ENCODE measurements at regions not wholly inside any gene's neighbourhood (a gene's known extent, or its start where the extent isn't known, plus 50 kb on each side); places are given as distances from the start of the nearest gene placed in this dataset.

DNA sequence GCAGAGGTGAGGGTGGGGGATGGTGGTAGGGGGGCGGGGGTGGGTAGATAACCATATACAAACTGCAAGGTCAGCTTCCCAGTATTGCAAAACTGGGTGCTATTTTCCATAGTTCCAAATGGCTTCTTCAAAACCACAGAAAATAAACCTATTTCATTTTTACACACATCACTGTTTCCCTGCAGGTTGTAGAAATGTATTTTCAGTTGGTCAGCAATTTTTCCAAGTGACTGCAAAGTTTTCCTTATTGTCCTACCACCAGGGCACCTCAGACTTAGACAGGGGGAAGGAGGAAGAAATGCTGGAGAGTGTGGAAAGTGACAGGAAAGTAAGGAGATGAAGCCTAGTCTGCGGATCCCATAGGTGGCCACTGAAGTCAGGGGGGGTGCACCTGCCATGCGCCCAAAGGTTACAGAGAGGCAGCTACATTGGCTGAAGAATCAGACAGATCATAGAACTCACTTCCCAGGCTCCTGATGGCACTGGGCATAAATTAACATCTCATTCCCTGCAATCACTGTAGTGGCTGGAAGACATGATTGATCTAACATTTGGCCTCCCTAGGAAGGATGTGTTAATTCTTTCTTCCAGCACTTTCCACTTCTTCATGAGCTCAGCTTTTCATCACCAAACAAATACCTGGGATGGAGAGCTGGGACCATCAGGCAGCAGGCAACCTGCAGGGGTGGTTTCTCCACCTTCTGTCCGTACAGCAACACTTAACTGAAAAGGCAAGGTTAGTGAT, 402.0 kb downstream of the HNRNPD start:
- H3K4me3 ChIP-seq = no peak overlapping the region
- H3K27me3 ChIP-seq = no peaks in the 10 kb centered on the region
- no peaks in the 10 kb centered on the region for H3K4me1 ChIP-seq
- H3K9me3 ChIP-seq = no peaks in the 10 kb centered on the region
- no peak for DNase-seq (ENCODE audit: low spot score)
- H3K36me3 ChIP-seq = no peaks in the 10 kb centered on the region
- TF ChIP-seq, protein P1, sequence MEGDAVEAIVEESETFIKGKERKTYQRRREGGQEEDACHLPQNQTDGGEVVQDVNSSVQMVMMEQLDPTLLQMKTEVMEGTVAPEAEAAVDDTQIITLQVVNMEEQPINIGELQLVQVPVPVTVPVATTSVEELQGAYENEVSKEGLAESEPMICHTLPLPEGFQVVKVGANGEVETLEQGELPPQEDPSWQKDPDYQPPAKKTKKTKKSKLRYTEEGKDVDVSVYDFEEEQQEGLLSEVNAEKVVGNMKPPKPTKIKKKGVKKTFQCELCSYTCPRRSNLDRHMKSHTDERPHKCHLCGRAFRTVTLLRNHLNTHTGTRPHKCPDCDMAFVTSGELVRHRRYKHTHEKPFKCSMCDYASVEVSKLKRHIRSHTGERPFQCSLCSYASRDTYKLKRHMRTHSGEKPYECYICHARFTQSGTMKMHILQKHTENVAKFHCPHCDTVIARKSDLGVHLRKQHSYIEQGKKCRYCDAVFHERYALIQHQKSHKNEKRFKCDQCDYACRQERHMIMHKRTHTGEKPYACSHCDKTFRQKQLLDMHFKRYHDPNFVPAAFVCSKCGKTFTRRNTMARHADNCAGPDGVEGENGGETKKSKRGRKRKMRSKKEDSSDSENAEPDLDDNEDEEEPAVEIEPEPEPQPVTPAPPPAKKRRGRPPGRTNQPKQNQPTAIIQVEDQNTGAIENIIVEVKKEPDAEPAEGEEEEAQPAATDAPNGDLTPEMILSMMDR (IDR thresholded peaks at IDR 0.05) = no peak
- H3K27ac ChIP-seq = no peak overlapping the region

DNA sequence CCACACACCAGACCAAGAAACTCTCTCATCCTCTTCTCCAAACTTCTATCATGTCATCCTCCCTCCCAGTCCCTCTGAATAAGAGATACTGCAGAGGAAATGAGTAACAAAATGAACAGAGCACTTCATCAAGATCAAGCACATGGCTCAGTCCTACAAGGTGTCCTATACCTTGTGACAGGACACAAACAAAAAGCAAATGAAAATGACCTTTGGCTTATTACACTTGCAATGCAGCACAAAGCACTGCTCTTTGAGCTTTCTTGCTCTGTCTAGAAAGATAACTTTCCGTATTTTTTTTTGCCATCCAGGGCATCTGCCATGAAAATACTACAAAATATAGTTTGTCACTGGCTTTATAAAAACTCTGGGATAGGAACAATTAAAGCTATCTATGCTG, 402.7 kb downstream of the HNRNPD start:
- no peak overlapping the region for H3K27ac ChIP-seq

DNA sequence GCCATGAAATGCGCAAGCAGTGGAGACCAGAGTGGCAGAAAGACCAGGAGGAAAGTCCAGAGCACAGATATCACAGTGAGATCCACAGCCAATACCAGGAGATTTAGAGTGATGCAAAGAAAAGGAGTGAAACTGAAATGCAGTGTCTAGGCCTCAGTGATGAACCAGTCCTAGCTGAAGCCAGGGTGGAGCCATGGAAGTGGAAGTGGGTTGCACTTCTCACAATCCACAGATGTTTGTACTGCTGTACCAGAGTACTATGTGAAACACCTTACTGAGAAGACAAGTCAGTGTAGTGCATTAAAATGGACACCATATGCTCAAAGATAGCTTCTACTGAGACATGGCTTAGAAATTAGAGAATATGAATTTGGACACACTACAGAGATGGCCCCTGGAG, 403.3 kb downstream of the HNRNPD start:
- H3K36me3 ChIP-seq = no peaks in the 10 kb centered on the region
- no peak overlapping the region for H3K4me3 ChIP-seq
- no peaks in the 10 kb centered on the region for H3K9me3 ChIP-seq
- DNase-seq (ENCODE audit: low spot score) = no peak
- no peaks in the 10 kb centered on the region for H3K4me1 ChIP-seq
- H3K27ac ChIP-seq = no peak overlapping the region
- TF ChIP-seq, protein P1 (IDR thresholded peaks at IDR 0.05) = no peak
- H3K27me3 ChIP-seq = no peaks in the 10 kb centered on the region

More for the DNA sequence above, 402.7 kb downstream of the HNRNPD start:
- H3K36me3 ChIP-seq = no peaks in the 10 kb centered on the region
- H3K27me3 ChIP-seq = no peaks in the 10 kb centered on the region
- H3K4me1 ChIP-seq = no peaks in the 10 kb centered on the region
- TF ChIP-seq, protein P1 (IDR thresholded peaks at IDR 0.05) = no peak
- no peaks in the 10 kb centered on the region for H3K9me3 ChIP-seq
- no peak for DNase-seq (ENCODE audit: low spot score)
- H3K4me3 ChIP-seq = no peak overlapping the region

DNA sequence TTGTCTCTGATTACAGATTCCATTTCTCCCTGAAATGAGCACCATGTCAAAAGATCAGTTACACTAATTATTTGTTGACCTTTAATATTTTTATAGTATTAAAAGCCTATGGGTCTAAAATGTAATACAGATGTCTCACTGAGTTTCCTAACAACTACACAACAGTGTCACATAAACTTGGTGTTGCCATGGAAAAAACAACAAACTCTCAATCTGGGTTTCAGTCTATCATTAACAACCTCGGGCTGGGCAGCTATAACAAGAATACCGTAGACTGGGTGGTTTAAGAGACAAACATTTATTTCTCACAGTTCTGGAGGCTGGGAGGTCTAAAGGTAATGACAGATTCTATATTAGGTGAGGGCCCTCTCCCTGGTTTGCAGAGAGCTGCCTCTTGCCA, 407.1 kb downstream of the HNRNPD start:
- Histone ChIP-seq H3K27me3 (no peaks in the 10 kb centered on the region), H3K9me3 (no peaks in the 10 kb centered on the region), H3K4me3 (no peak overlapping the region), H3K27ac (no peak overlapping the region), H3K36me3 (no peaks in the 10 kb centered on the region), H3K4me1 (no peaks in the 10 kb centered on the region)
- no peak for DNase-seq (ENCODE audit: low spot score)
- TF ChIP-seq, protein P1 (IDR thresholded peaks at IDR 0.05) = no peak

DNA sequence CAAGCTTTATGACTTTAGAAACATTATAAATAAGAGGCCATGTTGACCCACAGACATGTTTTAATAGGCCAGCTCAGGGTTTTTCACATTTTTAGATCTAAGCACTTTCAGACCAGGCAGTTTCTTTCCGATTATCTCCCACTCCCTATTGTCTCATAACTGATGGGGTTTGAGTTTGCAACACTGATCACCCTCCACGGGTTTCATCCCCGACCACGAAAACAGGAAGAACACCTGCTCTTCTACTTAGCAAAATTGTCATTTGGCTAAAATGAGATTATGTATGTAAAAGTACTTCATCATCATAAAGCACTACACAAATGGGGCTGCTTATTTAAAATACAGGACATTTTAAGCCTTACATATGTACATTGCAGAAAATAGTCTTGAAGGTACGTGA, 407.9 kb downstream of the HNRNPD start:
- TF ChIP-seq, protein P1 (IDR thresholded peaks at IDR 0.05) = no peak
- no peak for DNase-seq (ENCODE audit: low spot score)
- Histone ChIP-seq H3K27me3 (no peaks in the 10 kb centered on the region), H3K4me1 (no peaks in the 10 kb centered on the region), H3K27ac (no peak overlapping the region), H3K9me3 (no peaks in the 10 kb centered on the region), H3K4me3 (no peak overlapping the region), H3K36me3 (no peaks in the 10 kb centered on the region)

DNA sequence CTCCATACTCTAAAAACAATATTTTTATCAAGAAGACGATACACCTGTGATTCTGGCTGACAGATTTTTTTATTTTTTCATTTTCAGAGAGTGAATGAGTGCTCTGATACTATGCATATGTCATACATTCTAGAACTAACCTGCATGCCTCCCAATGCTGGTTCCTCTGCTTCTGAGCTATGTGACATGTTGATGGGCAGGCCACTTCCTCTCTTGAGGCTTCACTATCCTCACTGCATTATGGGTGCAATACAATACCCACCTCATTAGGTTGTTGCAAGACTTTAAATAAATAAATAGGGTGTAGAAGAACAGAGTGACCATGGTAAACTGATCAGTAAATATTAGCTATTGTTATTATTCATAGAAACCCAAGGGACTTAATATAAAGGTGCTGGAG, 408.3 kb downstream of the HNRNPD start:
- TF ChIP-seq, protein P1 (IDR thresholded peaks at IDR 0.05) = no peak
- H3K4me1 ChIP-seq = no peaks in the 10 kb centered on the region
- no peak overlapping the region for H3K27ac ChIP-seq
- H3K27me3 ChIP-seq = no peaks in the 10 kb centered on the region
- H3K9me3 ChIP-seq = no peaks in the 10 kb centered on the region
- no peak for DNase-seq (ENCODE audit: low spot score)
- no peaks in the 10 kb centered on the region for H3K36me3 ChIP-seq
- no peak overlapping the region for H3K4me3 ChIP-seq
